NCI-H2227 (cell line): ENCODE measurements at regions not wholly inside any gene's neighbourhood (a gene's known extent, or its start where the extent isn't known, plus 50 kb on each side); places are given as distances from the start of the nearest gene placed in this dataset.
"Not testable (repeated sequence)": the region's sequence is repeated elsewhere in the genome, so short reads cannot be mapped to it uniquely, and the experiment has no call there.

Experiments used
- DNase-seq: peaks from one replicate; lab custom pipeline; 2025; ENCODE audit not compliant: unreplicated experiment; lab: John Stamatoyannopoulos, UW

GRCh38 chr2:194087089-194087958 lies 1569.7 kb upstream of the SLC39A10 start:
- no peak for DNase-seq

GRCh38 chr2:194086129-194086528 lies 1570.9 kb upstream of the SLC39A10 start:
- DNase-seq: no peak

- no peak for DNase-seq
These were observed 1577.0 kb upstream of the SLC39A10 start for GRCh38 chr2:194079989-194080388.

GRCh38 chr2:194077366-194077765 lies 1579.7 kb upstream of the SLC39A10 start:
- no peak for DNase-seq

GRCh38 chr2:194062401-194062800 lies 1594.6 kb upstream of the SLC39A10 start:
- no peak for DNase-seq

- DNase-seq: no peak
These were observed 1596.8 kb upstream of the SLC39A10 start for GRCh38 chr2:194060269-194060668.

GRCh38 chr2:194054313-194054712 lies 1602.7 kb upstream of the SLC39A10 start:
- DNase-seq: no peak

GRCh38 chr2:194044321-194044720 lies 1612.7 kb upstream of the SLC39A10 start:
- DNase-seq: no peak

GRCh38 chr2:194021130-194021529 lies 1635.9 kb upstream of the SLC39A10 start:
- DNase-seq: not testable (repeated sequence)

- no peak for DNase-seq
These were observed 1636.9 kb upstream of the SLC39A10 start for GRCh38 chr2:194020155-194020554.

- DNase-seq: peak; percentile 37
These were observed 1641.3 kb upstream of the SLC39A10 start for GRCh38 chr2:194015751-194016150.

- DNase-seq: no peak
These were observed 1642.4 kb upstream of the SLC39A10 start for GRCh38 chr2:194014639-194015038.

- no peak for DNase-seq
These were observed 1652.3 kb upstream of the SLC39A10 start for GRCh38 chr2:194004590-194005206.

- no peak for DNase-seq
These were observed 1653.1 kb upstream of the SLC39A10 start for GRCh38 chr2:194003911-194004310.

GRCh38 chr2:194002699-194003368 lies 1654.2 kb upstream of the SLC39A10 start:
- DNase-seq: no peak

- no peak for DNase-seq
These were observed 1666.2 kb upstream of the SLC39A10 start for GRCh38 chr2:193990868-193991267.

- no peak for DNase-seq
These were observed 1667.4 kb upstream of the SLC39A10 start for GRCh38 chr2:193989645-193990044.

- no peak for DNase-seq
These were observed 1668.2 kb upstream of the SLC39A10 start for GRCh38 chr2:193988784-193989183.

GRCh38 chr2:193985272-193985671 lies 1671.8 kb upstream of the SLC39A10 start:
- peak; percentile 17 for DNase-seq

- DNase-seq: no peak
These were observed 1676.4 kb upstream of the SLC39A10 start for GRCh38 chr2:193980599-193980998.

- no peak for DNase-seq
These were observed 1683.2 kb upstream of the SLC39A10 start for GRCh38 chr2:193973781-193974180.

GRCh38 chr2:193966590-193966989 lies 1690.4 kb upstream of the SLC39A10 start:
- no peak for DNase-seq
